Left ventricle myocardium inferior (tissue), 1 donor: ENCODE measurements at regions not wholly inside any gene's neighbourhood (a gene's known extent, or its start where the extent isn't known, plus 50 kb on each side); places are given as distances from the start of the nearest gene placed in this dataset.

ENCODE experiments used
- DNase-seq: peaks from one replicate; pipeline ENCODE4 v3.0.0-alpha.2; 2020
- H3K27ac ChIP-seq: fragments of 200-600 bp; replicated peaks from 2 replicates; pipeline ENCODE4 v1.8.0; 2021
- H3K27me3 ChIP-seq: fragments of 200-600 bp; 2 replicates; pipeline ENCODE4 v1.8.0; 2021; ENCODE audit warnings: low read depth
- H3K36me3 ChIP-seq: fragments of 200-600 bp; 2 replicates; pipeline ENCODE4 v1.8.0; 2021
- H3K4me1 ChIP-seq: fragments of 200-600 bp; 2 replicates; pipeline ENCODE4 v1.8.0; 2021
- H3K4me3 ChIP-seq: fragments of 200-600 bp; 2 replicates; pipeline ENCODE4 v1.8.0; 2021; ENCODE audit warnings: mild to moderate bottlenecking, moderate library complexity
- H3K9me3 ChIP-seq: fragments of 200-600 bp; replicated peaks from 2 replicates; pipeline ENCODE4 v1.8.0; 2021
- CTCF ChIP-seq: fragments of 200-600 bp; IDR thresholded peaks from 2 replicates; pipeline ENCODE4 v1.8.0; 2021; ENCODE audit warnings: antibody characterized with exemption, mild to moderate bottlenecking, borderline replicate concordance
- intact Hi-C: fragments of 100-400 bp; cut with micrococcal nuclease; formaldehyde crosslinking; loops from one replicate; pipeline ENCODE4 v1.11.0; 2022
- donor health status: DM: no; HTN: yes; CAD: no; lungs with severe emphysema.

- Histone ChIP-seq H3K27ac (peak overlapping the region; percentile 27), H3K36me3 (no peaks in the 10 kb centered on the region), H3K4me3 (no peak overlapping the region), H3K9me3 (no peaks in the 10 kb centered on the region), H3K27me3 (no peaks in the 10 kb centered on the region), H3K4me1 (peaks cover 12% of the 10 kb centered on the region)
- no peak for DNase-seq
- no peak for TF ChIP-seq CTCF
- intact Hi-C loops: no loop called here
Observed at GRCh38 chr5:62685221-62685620, 106.6 kb downstream of the LRRC70 start.

DNA sequence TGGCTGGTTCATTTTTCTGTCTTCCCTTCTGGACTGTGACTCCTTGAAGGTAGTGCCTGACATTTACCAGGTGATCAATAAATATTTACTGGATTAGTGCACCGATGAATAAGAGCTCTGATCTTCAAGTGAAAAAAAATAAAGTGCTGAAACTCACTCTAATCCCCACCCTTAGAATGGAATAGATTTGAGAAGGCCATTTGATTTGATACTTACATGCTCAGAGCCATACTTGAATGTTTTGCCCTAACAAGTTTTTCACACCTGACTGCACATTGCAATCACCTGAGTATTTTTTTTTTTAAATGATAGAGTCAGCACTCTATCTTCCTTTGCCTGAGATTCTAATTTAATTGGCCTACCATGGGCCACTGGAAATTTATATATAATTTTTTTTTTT is 105.7 kb downstream of the LRRC70 start:
- DNase-seq: no peak
- Histone ChIP-seq H3K9me3 (peaks cover 5% of the 10 kb centered on the region), H3K27me3 (no peaks in the 10 kb centered on the region), H3K27ac (no peak overlapping the region), H3K4me3 (no peak overlapping the region), H3K4me1 (peaks cover 11% of the 10 kb centered on the region), H3K36me3 (no peaks in the 10 kb centered on the region)
- intact Hi-C loops: no loop called here
- TF ChIP-seq CTCF: no peak

GRCh38 chr5:62682059-62682458 is 103.4 kb downstream of the LRRC70 start:
- intact Hi-C loops: no loop called here
- no peak for DNase-seq
- no peak overlapping the region for H3K4me3 ChIP-seq
- peaks cover 11% of the 10 kb centered on the region for H3K4me1 ChIP-seq
- H3K27me3 ChIP-seq: no peaks in the 10 kb centered on the region
- no peaks in the 10 kb centered on the region for H3K36me3 ChIP-seq
- H3K27ac ChIP-seq: no peak overlapping the region
- peaks cover 25% of the 10 kb centered on the region for H3K9me3 ChIP-seq
- no peak for TF ChIP-seq CTCF

GRCh38 chr5:62681117-62681850 is 102.7 kb downstream of the LRRC70 start:
- peaks cover 11% of the 10 kb centered on the region for H3K4me1 ChIP-seq
- DNase-seq: no peak
- peaks cover 33% of the 10 kb centered on the region for H3K9me3 ChIP-seq
- no peak overlapping the region for H3K4me3 ChIP-seq
- TF ChIP-seq CTCF: no peak
- no peaks in the 10 kb centered on the region for H3K27me3 ChIP-seq
- no peaks in the 10 kb centered on the region for H3K36me3 ChIP-seq
- H3K27ac ChIP-seq: no peak overlapping the region
- intact Hi-C loops: no loop called here

DNA sequence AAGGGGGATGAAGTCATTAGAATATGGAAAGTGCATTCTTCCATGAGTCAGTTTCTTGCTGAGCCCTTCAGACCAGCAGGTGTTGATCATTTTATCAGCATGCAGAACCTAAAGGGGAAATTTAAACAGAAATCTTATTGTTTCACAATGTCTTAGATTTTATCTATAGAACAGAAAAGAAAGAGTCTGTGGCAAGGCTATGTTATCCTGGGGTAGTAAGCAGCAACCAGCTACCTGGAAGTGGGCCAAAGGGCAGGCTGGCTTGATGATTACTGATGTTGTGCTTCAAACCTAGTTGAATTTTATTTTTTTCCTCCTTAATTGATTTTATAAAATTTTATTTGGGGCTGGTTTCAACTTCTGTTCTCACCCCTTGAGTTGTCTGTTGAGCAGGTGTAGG is 101.5 kb downstream of the LRRC70 start:
- H3K27ac ChIP-seq: no peak overlapping the region
- peaks cover 3% of the 10 kb centered on the region for H3K4me1 ChIP-seq
- intact Hi-C loops: no loop called here
- no peaks in the 10 kb centered on the region for H3K27me3 ChIP-seq
- H3K9me3 ChIP-seq: peaks cover 38% of the 10 kb centered on the region
- no peak overlapping the region for H3K4me3 ChIP-seq
- no peak for TF ChIP-seq CTCF
- H3K36me3 ChIP-seq: no peaks in the 10 kb centered on the region
- DNase-seq: no peak
